Muscle of leg (tissue), 3 donors: ENCODE measurements at regions not wholly inside any gene's neighbourhood (a gene's known extent, or its start where the extent isn't known, plus 50 kb on each side); places are given as distances from the start of the nearest gene placed in this dataset.

Experiments used
- DNase-seq: peaks from one replicate; pipeline ENCODE4 v3.0.0; 2013
- H3K27ac ChIP-seq: one replicate; pipeline ENCODE4 v1.5.1; 2013; ENCODE audit warnings: mild to moderate bottlenecking, low read length, control low read depth
- H3K27me3 ChIP-seq: one replicate; pipeline ENCODE4 v1.6.1; 2013; ENCODE audit warnings: low read length; ENCODE audit not compliant: control insufficient read depth, insufficient read depth
- H3K36me3 ChIP-seq: one replicate; pipeline ENCODE4 v1.6.1; 2013; ENCODE audit warnings: low read length; ENCODE audit not compliant: control insufficient read depth, insufficient read depth
- H3K4me1 ChIP-seq: one replicate; pipeline ENCODE4 v1.6.1; 2013; ENCODE audit warnings: low read length; ENCODE audit not compliant: control insufficient read depth, insufficient read depth
- H3K4me3 ChIP-seq: one replicate; pipeline ENCODE4 v1.5.1; 2013; ENCODE audit warnings: low read length, control low read depth
- H3K9me3 ChIP-seq: replicated peaks from 2 replicates; pipeline ENCODE4 v1.6.1; 2013; ENCODE audit warnings: low read depth, low read length; ENCODE audit not compliant: control insufficient read depth
- WGBS: methylation state at CpG from one replicate; pipeline ENCODE4 v1.1.5; 2013; ENCODE audit warnings: missing lambda C conversion rate; ENCODE audit not compliant: insufficient coverage; 5-methylcytosine and 5-hydroxymethylcytosine counted together

- 87% methylated on average over 10 of the region's 12 CpGs for WGBS
- Histone ChIP-seq H3K27ac (no peak overlapping the region), H3K4me1 (peaks cover 33% of the 10 kb centered on the region), H3K36me3 (no peaks in the 10 kb centered on the region), H3K27me3 (no peaks in the 10 kb centered on the region), H3K4me3 (no peak overlapping the region), H3K9me3 (no peaks in the 10 kb centered on the region)
- no peak for DNase-seq
Measured at GRCh38 chr2:128590309-128591021, 271.8 kb upstream of the HS6ST1 start.

- H3K9me3 ChIP-seq = no peaks in the 10 kb centered on the region
- H3K4me1 ChIP-seq = peaks cover 40% of the 10 kb centered on the region
- no peaks in the 10 kb centered on the region for H3K36me3 ChIP-seq
- no peak for DNase-seq
- H3K27me3 ChIP-seq = no peaks in the 10 kb centered on the region
- H3K27ac ChIP-seq = no peak overlapping the region
- WGBS = 90% methylated on average over 6 of the region's 8 CpGs
- no peak overlapping the region for H3K4me3 ChIP-seq
Measured at GRCh38 chr2:128591022-128591860, 272.6 kb upstream of the HS6ST1 start.

- WGBS = 46% methylated on average over 9 of the region's 11 CpGs
Measured at GRCh38 chr2:128591861-128592822, 273.5 kb upstream of the HS6ST1 start.

GRCh38 chr2:128593518-128593878 is 274.8 kb upstream of the HS6ST1 start:
- Histone ChIP-seq H3K27me3 (no peaks in the 10 kb centered on the region), H3K9me3 (no peaks in the 10 kb centered on the region), H3K27ac (peak overlapping the region; percentile 47), H3K36me3 (no peaks in the 10 kb centered on the region), H3K4me1 (peaks cover 53% of the 10 kb centered on the region), H3K4me3 (no peak overlapping the region)
- DNase-seq = no peak
- WGBS = 35% methylated on average over 2 of the region's 3 CpGs

More at GRCh38 chr2:128591861-128592822, 273.5 kb upstream of the HS6ST1 start:
- peak; percentile 55 for DNase-seq
- Histone ChIP-seq H3K4me3 (no peak overlapping the region), H3K27me3 (no peaks in the 10 kb centered on the region), H3K36me3 (no peaks in the 10 kb centered on the region), H3K27ac (no peak overlapping the region), H3K4me1 (peaks cover 49% of the 10 kb centered on the region), H3K9me3 (no peaks in the 10 kb centered on the region)

GRCh38 chr2:128593879-128594650 is 275.4 kb upstream of the HS6ST1 start:
- H3K9me3 ChIP-seq = no peaks in the 10 kb centered on the region
- 84% methylated on average over 8 of the region's 17 CpGs for WGBS
- DNase-seq = peak; percentile 71
- H3K4me1 ChIP-seq = peaks cover 53% of the 10 kb centered on the region
- H3K4me3 ChIP-seq = no peak overlapping the region
- H3K27ac ChIP-seq = peak overlapping the region; percentile 47
- H3K36me3 ChIP-seq = no peaks in the 10 kb centered on the region
- H3K27me3 ChIP-seq = no peaks in the 10 kb centered on the region

GRCh38 chr2:128594651-128594910 is 275.9 kb upstream of the HS6ST1 start:
- no peak overlapping the region for H3K27ac ChIP-seq
- WGBS = no CpG with 5 or more reads among the region's 2 CpGs
- no peaks in the 10 kb centered on the region for H3K36me3 ChIP-seq
- no peak overlapping the region for H3K4me3 ChIP-seq
- H3K9me3 ChIP-seq = no peaks in the 10 kb centered on the region
- no peak for DNase-seq
- H3K27me3 ChIP-seq = no peaks in the 10 kb centered on the region
- H3K4me1 ChIP-seq = peaks cover 53% of the 10 kb centered on the region

GRCh38 chr2:128594953-128595677 is 276.4 kb upstream of the HS6ST1 start:
- H3K9me3 ChIP-seq = no peaks in the 10 kb centered on the region
- no peak for DNase-seq
- WGBS = 87% methylated on average over 10 of the region's 13 CpGs
- no peak overlapping the region for H3K4me3 ChIP-seq
- H3K27ac ChIP-seq = no peak overlapping the region
- peaks cover 53% of the 10 kb centered on the region for H3K4me1 ChIP-seq
- H3K36me3 ChIP-seq = no peaks in the 10 kb centered on the region
- H3K27me3 ChIP-seq = no peaks in the 10 kb centered on the region

GRCh38 chr2:128595763-128596395 is 277.2 kb upstream of the HS6ST1 start:
- WGBS = 64% methylated on average over 10 of the region's 13 CpGs
- Histone ChIP-seq H3K9me3 (no peaks in the 10 kb centered on the region), H3K36me3 (no peaks in the 10 kb centered on the region), H3K4me1 (peaks cover 58% of the 10 kb centered on the region), H3K4me3 (no peak overlapping the region), H3K27me3 (no peaks in the 10 kb centered on the region), H3K27ac (no peak overlapping the region)
- DNase-seq = peak; percentile 43
